Globus pallidus (tissue), 1 donor: ENCODE measurements at regions not wholly inside any gene's neighbourhood (a gene's known extent, or its start where the extent isn't known, plus 50 kb on each side); places are given as distances from the start of the nearest gene placed in this dataset.
"Not testable (repeated sequence)": the region's sequence is repeated elsewhere in the genome, so short reads cannot be mapped to it uniquely, and the experiment has no call there.

Source experiments
- DNase-seq: peaks from one replicate; pipeline ENCODE4 v3.0.0-alpha.2; 2015; ENCODE audit warnings: low spot score

DNA sequence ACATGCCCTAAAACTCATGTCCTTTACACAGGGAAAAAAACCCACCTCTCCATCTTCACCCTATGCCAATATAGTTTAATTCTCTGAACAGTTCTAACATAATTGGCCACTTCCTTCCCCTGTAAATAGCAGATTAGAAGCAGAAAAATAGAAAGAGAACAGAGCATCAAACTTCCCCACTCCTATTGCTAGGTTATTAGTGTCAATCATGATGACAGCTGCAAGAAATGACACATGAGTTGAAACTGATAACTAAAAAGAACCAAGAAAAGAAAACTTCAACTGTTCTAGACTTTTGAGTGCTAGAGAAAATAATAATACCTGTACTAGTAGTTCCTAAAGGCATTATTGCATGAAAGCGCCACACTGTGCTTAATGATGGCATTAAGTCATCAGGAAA is 284.5 kb upstream of the TRPC5 start:
- DNase-seq, result no peak

DNA sequence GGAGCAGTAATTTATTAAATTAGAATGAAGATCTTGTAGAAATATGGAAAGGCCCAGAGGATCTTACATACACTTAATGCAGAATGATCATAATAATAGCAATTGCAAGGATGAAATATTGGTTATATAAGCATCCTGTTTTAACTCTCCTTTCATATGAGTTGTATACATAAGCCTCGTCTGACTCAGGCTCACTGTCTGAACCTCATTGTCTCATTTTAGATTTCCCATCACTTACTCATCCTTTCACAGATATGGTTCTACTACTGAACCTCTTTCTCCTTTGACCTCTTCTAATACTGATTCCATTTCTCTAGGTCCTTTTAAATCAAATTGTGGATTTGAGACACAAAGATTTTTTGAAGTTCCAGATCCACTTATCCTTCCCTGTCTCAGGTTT is 277.3 kb upstream of the TRPC5 start:
- DNase-seq, result no peak

DNA sequence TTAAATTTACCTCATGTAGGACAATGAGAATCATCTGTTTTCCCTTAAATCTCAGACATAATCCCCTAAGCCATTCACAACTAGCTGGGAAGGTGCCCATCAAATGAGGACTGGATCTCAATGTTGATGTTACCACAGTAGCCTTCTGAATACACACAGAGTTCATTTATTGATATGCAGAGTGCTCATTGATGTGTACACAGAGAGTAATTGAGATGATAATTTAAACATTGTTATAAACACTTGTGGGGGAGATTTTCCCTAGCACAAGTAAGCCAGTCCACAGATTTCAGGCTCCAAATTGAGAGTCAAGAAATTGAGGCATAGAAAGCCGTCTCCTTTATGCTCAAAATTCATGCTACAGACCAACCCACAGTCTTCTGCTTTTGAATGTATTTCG is 273.4 kb upstream of the TRPC5 start:
- no peak for DNase-seq

DNA sequence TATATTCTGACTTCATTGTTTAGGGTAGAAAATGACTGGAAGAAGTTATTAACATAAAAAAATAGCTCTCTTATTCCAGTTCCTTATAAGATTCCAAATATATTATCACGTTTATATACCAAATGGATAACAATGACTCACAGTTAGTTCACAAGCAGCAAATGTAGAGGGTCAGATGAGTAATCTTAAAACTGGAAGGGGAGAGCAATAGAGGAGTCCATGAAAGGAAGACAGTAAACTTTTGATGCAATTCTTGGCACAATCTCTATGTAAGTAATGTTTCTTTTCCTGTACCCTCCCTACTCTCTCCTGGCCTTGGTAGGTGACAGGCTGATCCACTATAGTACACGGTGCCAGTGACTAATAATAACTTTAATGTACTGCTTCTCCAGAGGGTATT is 259.0 kb upstream of the TRPC5 start:
- no peak for DNase-seq

DNA sequence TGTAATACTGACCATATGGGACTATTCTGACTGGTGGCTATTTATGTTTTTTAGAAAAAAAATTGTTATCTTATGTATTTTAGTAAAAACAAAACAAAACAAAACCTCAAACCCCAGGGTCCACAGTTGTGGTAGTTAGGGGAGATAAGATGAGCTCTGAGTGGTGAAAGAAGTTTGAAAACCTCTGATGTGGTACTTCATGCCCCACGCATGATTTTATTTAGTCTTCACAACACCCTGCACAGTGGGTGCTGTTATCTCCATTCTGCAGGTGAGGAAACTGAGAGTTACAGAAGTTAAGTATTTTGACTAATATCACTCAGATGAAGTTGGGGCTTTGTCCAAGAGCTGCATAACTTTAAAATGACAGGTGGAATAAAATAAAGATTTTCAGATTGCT is 230.6 kb upstream of the TRPC5 start:
- DNase-seq, result no peak

DNA sequence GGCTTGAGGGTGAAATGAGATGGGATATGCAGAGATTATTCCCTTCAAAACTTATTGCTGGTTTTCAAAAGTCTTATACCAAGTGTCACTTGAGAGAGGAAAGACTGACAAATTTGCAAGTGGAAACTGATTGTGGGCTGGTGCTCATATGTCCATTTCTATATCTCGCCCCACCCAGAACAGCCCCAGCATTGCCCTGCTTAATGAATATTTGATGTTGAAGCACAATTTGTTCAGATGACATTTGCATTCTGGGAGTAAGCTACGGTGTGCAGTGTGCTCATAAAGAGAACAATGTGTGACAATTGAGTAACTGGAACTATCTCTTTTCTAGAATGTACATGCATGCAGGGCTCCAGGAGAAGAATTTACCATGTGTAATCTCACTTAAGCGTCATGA is 223.5 kb upstream of the TRPC5 start:
- DNase-seq, result no peak

DNA sequence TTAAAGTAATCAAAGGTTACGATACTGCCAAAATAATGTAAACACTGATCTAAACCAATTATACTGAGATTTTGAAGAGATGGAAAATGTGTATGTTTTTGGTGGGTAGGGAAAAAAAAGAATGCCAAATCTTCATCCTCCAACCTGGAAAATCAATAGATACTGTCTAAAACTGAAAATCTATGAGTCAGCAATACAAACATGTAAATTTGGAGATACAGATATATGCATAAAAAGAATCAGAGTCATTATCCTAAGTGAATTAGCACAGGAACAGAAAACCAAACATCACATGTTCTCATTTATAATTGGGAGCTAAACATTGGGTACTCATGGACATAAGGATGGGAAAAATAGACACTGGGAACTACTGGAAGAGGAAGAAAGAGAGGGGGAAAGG is 197.4 kb upstream of the TRPC5 start:
- no peak for DNase-seq

DNA sequence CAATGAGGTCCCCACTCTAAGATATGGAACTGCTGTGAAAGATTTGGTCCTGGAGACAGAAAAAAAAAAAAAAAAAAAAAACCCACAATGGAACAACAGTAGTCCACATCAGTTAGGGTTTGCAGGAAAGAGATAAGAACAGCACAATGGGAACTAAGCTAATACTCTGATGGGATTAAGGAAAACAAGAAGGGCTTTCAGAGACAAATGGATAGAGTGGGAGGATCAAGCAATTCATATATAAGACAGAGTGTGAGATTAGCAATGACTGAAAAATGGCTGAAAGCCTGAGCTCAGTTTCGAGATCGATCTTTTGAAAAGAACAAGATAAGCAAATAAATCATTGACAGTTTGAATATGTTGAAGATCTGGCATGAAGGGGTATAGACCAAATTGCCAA is 188.4 kb upstream of the TRPC5 start:
- no peak for DNase-seq

DNA sequence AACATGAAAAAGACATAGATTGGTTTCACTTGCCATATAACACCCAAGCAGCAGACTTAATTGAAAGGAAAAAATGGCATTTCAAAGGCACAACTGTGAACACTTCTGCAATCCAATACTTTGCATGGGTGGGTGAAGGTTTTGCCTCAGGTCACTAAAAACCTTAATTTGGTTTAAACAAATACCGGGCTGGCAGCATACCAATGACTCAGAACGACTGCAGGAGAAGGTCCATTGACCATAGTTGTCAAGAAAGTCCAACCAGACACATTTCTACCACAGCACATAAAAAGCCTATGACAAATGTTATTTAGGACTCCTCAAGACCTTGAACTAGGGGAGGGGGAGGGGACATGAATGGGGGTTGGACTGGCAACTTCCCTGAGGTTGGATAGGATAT is 183.6 kb upstream of the TRPC5 start:
- no peak for DNase-seq

DNA sequence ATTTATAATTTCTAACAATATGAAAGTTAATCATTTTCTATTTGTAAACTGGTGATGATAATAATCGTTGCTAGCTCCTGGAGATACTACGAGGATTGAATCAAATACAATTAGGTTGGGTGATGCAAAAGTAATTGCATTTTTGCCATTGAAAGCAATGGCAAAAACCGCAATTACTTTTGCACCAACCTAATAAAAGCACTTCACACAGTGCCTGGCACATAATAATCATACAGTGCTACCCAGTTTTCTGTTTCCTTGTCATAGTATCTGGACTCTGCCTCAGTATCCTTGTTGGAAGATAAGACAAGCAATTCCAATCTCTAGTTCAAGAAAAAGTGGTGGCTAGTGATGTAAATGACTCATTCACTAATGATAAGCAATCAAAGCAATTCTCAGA is 176.8 kb upstream of the TRPC5 start:
- no peak for DNase-seq

DNA sequence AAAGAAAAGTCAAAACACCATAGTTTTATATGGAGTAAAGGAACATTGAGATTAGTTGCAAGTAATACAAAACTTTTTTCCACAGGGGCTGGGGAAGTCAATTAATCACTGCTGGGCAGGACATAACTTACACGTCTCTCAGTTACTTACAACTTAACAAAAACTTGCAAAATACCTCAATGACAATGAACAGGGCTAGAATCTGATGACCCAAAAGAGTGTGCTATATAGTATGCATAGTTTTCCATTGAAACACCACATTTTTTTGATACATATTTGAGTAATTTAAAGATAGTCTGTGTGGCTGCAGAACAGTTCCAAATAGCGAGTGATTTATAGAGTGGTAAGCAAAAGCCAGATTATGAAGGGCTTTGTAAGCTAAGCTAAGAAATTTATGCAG is 172.3 kb upstream of the TRPC5 start:
- no peak for DNase-seq

DNA sequence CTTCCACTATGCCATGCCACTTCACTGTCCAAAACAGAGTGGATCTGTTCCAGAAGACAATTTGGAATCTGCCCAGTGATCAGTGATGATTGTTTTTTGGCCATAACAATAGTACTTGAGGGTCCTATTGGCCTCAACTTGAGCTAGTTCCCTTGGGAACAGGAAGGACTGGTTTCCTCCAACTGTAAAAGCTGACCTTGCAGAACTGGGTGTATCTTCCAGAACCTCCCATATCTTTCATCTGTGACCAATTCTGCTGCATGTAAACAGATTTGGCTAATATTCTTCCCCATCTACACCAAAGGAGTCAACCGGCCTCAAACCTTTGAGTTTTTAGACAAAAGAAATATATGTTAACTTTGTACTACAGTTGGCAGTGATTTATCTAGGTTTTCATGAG is 165.1 kb upstream of the TRPC5 start:
- no peak for DNase-seq

DNA sequence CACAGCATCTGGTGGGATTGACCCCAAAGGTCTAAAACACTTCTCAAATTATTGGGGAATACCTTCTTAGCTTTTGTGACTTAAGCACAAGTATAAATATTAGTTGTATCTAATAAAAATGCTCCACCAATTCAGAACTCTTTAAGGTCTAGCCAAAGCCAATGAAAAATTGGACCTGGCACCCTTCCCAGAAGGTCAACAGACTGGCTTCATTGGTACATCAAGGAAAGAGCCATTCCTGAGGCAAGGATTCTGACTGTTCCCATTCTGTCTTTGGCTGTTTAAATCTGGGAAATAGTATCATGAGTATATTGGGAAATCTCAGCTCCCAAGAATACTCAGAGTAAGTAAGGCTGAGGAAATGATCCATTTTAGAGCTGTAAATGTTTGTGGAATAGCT is 153.0 kb upstream of the TRPC5 start:
- no peak for DNase-seq

DNA sequence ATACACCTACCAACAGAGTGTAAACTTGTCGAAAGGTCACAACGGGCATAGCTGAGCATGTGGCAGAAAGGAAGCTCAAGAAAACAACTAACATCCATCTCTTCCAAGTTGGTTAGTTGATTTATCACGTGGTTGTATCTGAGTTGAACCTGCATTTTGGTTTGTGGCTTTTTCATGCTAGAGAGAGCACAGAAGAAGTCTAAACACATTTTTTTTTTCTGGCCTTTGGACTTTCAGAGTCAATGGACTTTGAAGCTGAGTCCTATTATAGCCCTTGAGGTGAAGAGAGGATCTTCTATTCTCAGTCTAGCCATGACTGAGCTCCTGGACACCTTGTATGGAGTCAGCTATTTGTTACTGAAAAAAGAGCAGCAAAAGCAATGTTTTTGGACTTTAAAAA is 150.6 kb upstream of the TRPC5 start:
- DNase-seq, result no peak

DNA sequence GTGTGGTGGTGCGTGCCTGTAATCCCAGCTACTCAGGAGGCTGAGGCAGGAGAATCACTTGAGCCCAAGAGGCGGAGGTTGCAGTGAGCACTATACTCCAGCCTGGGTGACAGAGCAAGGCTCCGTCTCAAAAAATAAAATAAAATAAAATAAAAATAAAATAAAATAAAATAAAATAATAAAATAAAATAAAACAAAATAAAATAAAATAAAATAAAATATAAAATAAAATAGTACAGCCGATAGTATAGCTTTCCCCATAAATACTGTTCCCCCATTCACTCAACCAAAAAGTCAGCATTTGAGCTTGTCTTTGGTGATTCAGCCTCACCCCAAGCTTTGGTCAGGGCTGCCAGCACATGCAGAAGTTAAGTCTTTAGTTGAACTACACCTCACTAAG is 144.2 kb upstream of the TRPC5 start:
- DNase-seq, result not testable (repeated sequence)

DNA sequence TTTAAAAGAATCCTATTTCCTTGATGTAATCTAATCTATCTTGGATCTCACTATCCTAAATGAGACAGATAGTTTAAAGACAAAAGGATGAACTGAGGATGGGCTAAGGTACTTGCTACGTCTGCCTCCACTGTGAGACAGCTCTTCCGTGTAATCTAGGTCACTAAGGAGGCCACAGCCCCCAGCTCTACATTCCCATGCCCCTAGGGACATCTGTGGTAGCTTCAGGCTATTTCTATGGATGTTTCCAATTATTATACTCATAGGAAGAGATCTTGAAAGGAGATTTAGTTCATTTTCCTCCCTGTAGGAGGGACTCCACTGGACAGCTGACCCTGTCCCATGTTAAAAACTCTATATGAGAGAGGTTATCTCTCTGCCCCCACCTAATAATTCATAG is 140.8 kb upstream of the TRPC5 start:
- DNase-seq, result no peak

DNA sequence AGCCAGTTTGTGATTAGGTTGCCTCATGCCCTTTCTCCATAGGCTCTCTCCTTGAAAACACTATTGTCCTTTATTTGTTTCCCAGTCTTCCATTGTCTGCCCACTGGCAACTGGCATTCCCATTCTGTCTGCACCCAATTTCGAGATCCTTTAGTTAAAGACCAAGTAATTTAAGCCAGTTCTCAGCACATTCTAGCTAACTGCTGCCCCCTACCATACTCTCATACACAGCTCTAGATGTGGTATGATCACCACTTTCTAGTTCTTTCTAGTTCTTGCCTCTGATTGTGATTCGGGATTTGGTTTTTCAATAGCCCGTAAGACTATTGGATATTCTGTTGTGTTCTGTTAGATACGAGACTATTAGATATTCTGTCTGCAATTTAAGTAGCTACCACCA is 135.8 kb upstream of the TRPC5 start:
- no peak for DNase-seq

DNA sequence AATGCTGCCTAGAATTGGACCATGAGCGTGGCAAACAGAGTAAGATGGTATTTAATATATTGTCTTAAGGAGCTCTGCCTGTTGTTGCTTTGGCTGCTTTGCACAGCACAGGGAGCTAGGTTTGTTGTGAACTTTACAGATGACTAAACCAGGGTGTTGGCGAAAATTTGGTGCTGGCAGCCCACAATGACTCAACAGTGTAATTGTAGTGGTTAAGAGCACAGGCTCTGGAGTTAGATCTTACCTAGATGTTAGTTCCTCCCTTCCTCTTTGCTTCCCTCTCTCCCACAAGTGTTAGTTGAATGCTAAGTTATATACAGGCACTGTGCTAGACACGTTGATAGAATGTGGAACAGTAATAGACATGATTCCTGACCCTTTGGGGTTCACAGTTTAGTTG is 128.9 kb upstream of the TRPC5 start:
- no peak for DNase-seq

DNA sequence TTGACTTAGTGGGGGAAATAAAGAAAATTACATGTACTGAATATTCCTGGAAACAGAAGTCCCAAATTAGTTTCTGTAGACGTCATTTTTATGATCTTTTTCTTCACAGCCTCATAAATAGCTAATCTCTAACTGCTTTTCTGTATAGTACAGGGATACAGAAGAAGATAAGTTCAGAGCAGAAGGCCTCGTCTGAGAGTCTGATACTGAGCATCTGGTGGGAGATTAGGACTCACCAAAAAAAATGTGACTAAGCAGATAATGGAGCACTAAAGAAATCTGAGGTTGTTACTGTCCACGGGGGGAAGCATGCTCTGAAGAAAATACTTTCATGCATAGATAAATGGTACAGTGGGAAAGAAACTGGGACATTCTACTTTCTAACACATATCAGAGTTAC is 115.3 kb upstream of the TRPC5 start:
- no peak for DNase-seq

DNA sequence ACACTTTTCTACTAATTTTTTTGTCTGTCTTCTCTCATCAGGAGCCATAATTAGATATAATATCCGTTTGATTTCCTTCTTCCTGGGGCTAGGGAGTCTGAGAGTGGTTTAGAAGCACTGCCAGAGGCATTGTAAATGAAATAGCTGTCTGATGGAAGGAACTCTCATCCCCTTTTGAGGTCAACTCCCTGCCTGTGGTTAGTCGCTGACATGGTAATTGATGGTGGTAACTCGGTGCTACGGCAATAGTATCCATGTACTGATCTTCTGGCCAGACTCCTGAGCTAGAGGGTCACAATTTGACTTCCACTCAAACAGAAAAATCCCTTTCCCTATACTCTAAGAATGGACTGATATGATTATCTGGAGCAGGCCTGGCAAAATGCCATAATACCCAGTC is 108.1 kb upstream of the TRPC5 start:
- no peak for DNase-seq

DNA sequence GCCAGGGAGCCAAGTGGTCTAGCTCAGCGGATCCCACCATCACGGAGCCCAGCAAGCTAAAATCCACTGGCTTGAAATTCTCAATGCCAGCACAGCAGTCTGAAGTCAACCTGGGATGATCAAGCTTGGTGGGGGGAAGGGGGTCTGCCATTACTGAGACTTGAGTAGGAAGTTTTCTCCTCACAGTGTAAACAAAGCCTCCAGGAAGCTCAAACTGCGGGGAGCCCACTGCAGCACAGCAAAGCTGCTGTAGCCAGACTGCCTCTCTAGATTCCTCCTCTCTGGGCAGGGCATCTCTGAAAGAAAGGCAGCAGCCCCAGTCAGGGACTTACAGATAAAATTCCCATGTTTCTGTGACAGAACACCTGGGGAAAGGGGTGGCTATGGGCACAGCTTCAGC is 98.8 kb upstream of the TRPC5 start:
- DNase-seq, result not testable (repeated sequence)

DNA sequence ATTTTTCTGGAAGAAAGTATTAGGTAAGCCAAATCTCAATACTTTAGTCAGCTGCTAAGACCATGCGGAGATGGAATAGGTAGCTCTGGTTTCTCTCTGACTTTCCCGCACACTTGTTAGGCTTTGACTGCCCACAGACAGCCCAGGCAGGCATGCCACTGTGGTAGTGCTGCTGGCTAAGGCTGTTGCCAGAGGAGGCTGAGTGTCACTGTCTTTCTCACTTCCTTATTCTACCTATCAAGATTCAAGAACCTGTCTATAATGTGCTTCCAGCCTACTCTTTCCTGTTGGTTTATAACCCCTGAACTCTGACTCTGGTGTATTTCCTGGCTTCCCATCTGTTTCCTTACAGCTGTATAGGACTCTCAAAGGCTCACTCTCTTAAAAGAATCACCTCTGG is 81.8 kb upstream of the TRPC5 start:
- no peak for DNase-seq

DNA sequence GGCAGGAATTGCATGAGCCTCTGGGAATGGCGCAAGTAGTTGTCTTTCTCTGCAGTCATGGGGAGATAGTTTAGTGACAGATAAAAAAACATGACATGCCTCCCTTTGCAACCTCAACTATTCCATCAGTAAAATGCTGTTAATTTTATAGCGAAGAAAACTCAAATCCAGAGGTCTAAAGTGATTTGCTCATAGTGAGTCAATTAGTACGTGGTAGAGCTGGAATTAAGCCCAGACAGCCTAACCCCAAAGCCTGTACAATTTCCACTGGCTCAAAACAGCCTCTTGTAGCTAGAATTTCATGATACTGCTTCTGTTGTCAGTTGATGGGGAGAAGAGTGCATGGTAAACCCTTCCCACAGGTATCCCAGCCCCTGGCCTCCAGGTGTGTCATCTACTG is 81.3 kb upstream of the TRPC5 start:
- DNase-seq, result no peak

DNA sequence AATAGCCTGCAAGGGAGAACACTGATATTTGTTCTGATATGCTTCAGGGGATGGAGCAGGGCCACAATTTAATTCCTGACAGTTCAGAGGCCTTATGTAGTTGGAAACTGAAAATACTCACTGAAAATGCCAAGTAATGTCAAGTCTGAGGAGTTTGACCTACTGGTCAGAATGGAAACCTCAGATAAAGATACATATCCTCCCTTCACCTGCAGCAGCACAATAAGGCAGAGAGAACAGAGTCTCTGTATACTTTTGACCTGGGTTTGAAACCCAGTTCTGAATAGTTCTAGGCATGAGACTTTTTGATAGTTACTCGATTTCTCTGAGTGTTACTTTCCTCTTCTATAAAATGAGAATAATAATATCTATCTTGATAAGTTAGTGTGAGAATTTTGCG is 65.8 kb upstream of the TRPC5 start:
- no peak for DNase-seq

DNA sequence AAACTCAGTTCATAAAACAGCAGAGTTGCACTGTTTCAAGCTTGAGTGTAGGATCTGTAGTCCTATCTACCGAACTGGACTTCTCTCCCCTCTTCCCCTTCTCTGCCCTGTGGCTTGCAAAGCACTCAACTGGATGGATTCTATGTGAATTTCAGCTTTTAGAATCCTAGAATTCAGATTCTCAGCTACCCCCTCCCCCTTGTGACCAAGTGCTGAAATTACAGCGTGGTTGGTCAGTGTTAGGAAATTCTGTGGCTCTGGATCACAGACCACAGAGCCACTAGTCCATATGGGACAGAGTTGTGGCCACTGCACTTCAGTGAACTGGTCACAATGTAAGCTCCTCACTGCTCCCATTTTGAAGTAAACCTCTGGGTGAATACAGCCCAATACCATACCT is 64.6 kb upstream of the TRPC5 start:
- DNase-seq, result peak; percentile 11

DNA sequence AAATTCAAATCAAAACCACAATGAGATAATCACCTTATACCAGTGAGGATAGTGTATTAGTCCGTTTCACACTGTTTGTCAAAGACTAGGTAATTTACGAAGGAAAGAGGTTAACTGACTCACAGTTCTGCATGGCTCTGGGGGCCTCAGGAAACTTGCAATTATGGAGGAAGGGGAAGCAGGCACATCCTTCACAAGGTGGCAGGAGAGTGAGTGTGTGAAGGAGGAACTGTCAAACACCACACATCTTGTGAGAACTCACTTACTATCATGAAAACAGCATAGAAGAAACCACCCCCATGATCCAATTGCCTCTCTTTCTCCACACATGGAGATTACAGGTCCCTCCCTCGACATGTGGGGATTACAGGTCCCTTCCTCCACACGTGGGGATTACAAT is 54.7 kb upstream of the TRPC5 start:
- no peak for DNase-seq
